Erythroblast (primary cell): ENCODE measurements at regions not wholly inside any gene's neighbourhood (a gene's known extent, or its start where the extent isn't known, plus 50 kb on each side); places are given as distances from the start of the nearest gene placed in this dataset.

ENCODE experiments used
- DNase-seq, 2 experiments: peaks; one replicate each; lab custom pipeline; 2025; lab: John Stamatoyannopoulos, UW
- GATA1 ChIP-seq: IDR thresholded peaks from 2 replicates; pipeline ENCODE4 v1.6.1; 2011; ENCODE audit warnings: low read depth, mild to moderate bottlenecking, control low read depth, low read length, moderate library complexity
- POLR2A ChIP-seq: IDR thresholded peaks from 2 replicates; pipeline ENCODE4 v1.6.1; 2011; ENCODE audit warnings: mild to moderate bottlenecking, low read length

DNA sequence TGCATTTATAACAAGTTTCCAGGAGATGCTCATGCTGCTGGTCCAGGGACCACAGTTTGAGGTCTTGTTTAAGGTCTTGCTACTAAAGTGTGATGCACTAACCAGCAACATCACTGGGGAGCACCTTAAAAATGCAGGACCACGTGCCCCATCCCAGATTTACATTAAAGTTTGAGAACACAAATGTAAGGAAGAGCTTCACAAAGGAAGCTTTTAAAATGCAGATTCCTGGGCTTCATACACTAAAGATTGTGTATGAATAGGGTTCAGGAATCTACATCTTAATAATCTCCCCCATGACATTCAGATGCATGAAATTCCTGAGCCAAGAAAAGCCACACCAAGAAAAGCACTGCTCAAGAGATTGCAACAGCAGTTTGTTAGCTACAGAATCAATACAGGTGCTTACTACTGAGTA is 235.3 kb upstream of the TANK start:
- no peak for TF ChIP-seq GATA1
- no peak for TF ChIP-seq POLR2A
- no peak for DNase-seq

DNA sequence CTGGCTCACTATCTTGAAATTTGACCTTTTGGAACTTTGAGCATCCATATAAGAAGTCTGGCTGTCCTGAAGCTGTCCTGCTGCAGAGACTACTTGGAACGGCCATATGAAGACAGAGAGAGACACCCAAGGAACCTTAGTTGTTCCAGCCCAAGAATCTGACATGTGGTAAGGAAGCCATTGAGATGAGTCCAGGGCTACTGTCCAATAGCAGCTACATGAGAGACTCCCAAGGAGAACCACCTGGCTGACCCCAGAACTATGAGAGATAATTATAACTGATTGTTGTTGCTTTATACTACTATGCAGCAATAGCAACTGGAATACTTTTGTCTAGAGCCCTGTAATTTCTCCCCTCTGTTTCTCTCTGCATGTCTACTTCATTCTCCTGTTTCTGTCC is 234.3 kb upstream of the TANK start:
- TF ChIP-seq GATA1: no peak
- TF ChIP-seq POLR2A: no peak
- DNase-seq: no peak

DNA sequence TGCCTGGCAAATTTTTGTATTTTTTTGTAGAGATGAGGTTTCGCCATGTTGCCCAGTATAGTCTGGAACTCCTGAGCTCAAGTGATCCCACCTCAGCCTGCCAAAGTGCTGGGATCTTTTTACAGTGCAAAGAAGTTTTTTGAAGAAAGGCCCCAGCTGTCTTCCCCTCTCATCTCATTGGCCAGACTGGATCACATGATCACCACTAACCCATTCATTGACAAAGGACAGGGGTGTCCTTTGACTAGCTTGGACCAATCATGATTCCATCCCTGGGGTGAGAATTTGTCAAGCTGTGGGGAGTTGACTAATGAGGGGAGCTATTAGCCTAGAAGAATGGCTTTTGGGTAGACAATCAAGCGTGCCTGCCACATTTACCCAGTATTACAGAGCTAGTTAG is 232.9 kb upstream of the TANK start:
- TF ChIP-seq POLR2A (no peak), GATA1 (no peak)
- no peak for DNase-seq

DNA sequence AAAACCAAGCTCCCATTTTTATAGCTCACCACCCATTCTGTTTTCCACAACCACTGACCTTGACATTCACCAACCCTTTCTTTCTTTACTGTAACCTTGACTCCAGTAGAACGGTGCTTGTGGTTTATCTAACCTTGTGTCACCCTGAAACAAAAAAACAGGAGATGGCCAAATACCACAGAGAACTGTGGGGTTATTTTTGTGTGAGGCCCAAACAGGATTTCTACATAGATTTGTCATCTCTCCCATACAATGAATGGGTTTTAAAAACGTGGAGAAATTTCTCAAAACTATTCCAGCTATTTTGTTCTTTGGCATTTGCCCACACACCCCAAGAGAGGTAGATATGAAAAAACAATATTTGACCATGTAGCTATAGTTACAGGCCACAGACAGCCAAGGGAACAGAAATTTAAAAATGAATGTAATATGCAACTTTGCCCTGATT is 231.3 kb upstream of the TANK start:
- no peak for TF ChIP-seq POLR2A
- TF ChIP-seq GATA1: no peak
- no peak for DNase-seq

DNA sequence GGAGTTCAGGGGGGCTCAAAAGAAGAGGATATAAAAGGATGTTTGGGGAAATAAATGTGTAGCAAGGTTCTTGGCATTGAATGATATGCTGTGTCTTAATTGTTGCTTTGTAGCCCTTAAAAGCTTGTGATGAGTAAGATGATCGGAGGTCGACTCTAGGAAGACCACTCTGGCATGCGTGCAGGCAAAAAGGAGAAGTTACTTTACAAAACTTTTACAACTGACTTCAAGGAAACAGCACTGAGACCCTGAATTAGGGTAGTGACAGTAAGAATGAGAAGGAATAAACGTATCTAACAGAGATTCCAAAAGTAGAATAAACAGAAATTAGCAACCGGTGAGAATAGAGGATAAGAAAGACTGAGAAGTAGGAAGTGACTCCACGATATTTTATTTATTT is 228.7 kb upstream of the TANK start:
- no peak for DNase-seq
- TF ChIP-seq GATA1: no peak
- TF ChIP-seq POLR2A: no peak

DNA sequence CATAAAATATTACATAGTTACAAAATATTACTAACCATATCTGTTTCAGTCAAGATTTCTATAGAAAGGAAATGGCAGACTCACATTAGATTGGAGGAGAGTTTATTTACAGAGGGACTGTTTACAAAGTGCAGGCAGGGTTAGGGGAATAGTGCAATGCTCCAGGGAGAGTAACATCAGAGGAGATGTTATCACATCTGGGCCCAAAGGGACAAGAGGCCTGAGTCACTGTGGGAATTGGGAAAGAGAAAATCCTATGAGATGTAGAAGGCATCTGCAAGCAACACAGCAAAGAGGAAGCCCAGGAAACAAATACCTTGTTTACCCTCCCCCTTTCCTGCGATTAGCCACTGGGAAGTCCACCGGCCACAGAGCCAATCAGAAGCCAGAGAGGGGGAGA is 227.3 kb upstream of the TANK start:
- DNase-seq: no peak
- no peak for TF ChIP-seq GATA1
- TF ChIP-seq POLR2A: no peak

DNA sequence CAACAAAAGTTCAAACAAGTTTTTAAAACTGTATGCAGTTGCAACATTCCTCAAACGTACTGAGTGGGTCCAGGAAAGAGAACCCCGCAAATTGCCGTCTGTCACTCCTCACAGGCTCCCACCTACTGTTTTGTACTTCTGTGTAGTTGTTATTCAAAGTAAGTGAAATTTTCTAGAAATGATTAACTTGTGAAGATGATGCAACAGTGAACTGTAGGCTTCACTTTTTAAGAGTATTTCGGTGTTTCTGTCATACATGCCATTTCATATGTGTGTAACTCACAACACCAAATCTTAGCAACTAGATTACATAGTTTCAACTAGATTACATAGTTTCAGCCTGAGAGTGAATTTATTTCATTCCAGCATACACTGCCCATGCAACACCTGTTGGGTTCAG is 226.0 kb upstream of the TANK start:
- DNase-seq: no peak
- TF ChIP-seq GATA1: no peak
- no peak for TF ChIP-seq POLR2A

DNA sequence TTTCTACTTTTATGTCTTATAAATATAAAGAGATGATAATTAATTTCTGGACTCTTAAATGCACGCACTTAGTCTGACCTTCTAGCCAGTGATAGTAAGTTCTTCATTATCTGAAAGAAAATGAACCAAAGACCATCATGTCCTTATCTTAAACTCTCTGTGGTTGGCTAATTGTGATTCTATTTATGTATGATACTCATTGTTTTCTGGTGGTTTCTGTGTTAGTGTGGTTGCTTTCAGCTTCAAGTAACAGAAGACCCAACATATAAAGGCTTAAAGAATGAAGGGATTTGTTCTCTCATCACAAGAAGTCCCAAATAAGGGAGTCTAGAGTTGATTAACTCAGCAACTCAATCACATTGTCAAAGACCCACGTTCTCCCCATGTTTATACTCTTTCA is 225.2 kb upstream of the TANK start:
- DNase-seq: no peak
- TF ChIP-seq POLR2A (no peak), GATA1 (no peak)

DNA sequence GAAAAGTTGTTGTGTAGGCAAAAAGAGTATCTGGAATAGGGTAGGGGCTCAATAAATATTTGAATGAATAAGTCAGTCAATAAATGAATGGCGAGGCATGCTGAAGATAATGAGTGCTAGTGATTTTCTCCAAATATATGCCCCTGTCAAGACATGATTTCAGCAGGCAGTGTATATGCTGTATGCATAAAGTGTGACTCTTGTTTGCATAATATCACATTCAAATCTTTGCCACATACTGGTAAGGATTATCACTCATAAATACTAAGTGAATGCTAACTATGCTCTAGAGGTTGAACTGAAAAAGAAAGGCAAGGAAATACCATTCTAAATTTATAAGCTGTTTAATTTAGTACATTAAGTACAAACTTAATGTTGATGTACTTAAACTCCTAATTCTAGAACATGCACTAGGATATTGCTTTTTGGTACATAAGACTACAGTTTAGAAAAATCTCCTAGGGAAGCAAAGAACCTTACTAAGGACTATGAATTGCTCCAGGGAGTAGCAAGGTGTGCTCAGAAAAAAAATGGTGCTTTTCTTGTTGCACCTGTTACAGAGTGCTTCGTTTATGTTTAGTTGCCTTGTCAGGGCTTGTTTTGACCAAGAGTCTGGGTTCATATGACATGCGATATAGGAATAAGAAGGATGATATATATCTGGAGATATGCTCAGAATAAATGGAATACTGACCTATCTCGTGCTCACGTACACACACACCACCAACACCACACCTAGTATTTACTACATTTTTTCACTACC is 224.0 kb upstream of the TANK start:
- no peak for DNase-seq
- TF ChIP-seq GATA1: no peak

DNA sequence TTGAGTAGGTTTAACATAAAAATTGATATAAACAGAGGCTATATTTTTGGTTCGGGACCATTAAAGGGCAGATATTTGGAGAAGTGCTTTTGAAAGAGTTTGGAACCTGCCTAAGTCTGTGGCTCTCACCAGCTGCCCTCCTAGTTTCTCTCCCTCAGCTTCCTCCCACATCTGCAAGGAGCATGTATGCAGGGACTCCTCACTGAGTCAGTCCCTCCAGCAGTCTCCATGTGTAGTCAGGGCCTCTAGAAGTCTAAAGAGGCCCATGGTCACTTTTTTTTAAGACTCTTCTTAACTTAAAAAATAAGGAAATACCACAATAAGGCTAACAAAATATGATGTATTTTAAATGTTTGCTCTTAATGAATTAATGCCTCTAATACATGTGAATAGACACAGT is 220.0 kb upstream of the TANK start:
- no peak for TF ChIP-seq GATA1
- no peak for TF ChIP-seq POLR2A
- no peak for DNase-seq

DNA sequence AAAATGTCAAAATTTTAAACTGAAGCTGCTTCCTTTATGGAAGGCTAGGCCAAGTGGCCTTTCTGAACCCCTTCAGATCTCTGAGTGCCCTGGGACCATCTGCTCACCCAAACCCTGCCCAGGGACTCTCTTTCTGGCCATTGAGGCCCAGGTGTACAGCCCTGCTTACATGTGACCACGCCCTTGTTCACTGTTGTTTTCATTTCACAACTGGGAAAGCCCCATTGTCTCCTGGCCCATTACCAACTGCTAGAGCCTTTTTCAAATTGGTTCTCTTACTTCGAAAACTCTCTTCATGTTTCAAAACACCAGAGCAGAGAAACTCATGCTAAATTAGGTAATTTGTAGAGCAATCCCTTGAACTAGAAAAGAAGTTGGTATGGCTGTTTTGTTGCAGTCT is 219.5 kb upstream of the TANK start:
- TF ChIP-seq POLR2A (no peak), GATA1 (no peak)
- DNase-seq: no peak

DNA sequence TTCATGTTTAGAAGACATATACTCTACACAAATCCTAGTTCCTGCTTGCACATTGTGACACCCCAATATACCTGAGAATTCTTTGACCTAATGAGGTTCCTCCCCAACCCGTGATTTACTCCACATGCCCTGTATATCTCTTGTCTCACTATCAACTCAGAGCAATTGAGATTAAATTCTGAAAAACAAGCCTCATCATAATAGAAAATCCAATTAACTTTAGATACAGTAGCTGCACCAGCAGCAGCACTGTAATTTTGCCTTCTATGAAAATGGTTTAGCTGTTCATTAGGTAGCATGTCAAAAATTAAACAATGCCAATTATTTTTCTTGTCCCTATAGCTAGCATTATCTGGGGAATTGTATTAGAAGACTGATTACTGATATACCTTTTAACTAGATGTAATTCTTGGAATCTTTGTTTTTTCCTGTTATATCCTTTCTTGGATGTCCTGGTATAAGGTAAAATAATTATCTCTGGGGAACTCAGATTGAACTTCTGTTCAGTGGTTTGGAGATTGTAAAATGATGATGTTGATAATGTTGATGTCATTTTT is 218.9 kb upstream of the TANK start:
- DNase-seq: no peak
- no peak for TF ChIP-seq GATA1
- TF ChIP-seq POLR2A: no peak

DNA sequence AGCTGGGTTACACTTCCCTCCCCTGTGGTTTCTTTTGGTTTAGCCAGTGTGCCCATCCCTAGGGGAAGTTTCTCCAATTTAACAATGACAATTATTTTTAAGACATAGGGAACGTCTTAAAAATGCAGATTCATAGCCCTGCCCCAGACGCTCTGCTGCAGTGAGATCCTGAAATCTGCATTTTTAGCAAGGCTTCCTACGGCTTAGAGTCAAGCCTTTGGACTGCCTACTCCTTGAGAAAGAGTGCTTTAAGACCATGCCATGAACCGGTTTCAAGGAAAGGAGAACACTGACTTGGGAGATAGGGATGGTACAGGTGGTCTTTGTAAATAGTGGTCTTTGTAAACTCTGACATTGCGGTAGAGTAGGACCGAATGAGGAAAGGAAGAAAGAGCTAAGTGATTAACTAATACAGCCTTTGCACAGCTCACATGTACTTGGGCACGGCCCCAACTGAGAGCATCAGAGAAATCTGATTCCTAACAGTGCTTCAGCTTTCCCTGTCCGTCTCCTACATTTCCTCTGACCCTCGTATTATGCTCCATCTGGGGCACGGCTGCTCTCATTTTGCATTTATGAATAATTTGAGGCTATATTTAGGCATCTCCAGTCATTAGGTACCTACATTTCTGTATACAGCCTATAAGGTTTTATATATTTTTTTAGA is 217.6 kb upstream of the TANK start:
- DNase-seq: no peak
- TF ChIP-seq POLR2A: no peak
- TF ChIP-seq GATA1: no peak

DNA sequence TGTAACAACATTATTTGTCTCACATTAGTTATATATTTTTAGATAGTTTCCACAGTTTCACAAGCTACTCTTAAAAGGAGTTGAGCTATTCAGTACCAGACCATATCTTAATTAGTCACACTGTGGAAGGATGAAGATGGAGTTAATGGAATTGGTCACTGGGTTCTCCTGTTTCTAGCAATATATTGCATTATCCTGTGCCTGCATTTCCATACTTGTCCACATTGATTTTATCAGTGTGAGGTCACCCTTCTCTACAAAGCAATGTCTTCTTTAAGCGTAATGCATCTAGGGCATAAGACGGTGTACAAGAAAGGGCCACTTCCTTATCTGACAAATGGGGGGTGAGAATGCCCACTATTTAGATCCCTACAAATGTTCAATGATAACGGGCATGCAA is 216.8 kb upstream of the TANK start:
- DNase-seq: no peak
- TF ChIP-seq POLR2A (no peak), GATA1 (no peak)
